SK-N-SH (cell line): ENCODE measurements at regions not wholly inside any gene's neighbourhood (a gene's known extent, or its start where the extent isn't known, plus 50 kb on each side); places are given as distances from the start of the nearest gene placed in this dataset.

Source experiments
- EZH2phosphoT487 ChIP-seq: fragments of 200-600 bp; sonication (generic); IDR thresholded peaks from 2 replicates; pipeline ENCODE4 v1.6.1; 2017; ENCODE audit warnings: low read depth, mixed run types, mild to moderate bottlenecking, antibody characterized with exemption, moderate library complexity, borderline replicate concordance
- RFX5 ChIP-seq: IDR thresholded peaks from 2 replicates; pipeline ENCODE4 v1.6.1; 2012; ENCODE audit warnings: mild to moderate bottlenecking, improper control_type of control experiment, low read length
- SIN3A ChIP-seq: IDR thresholded peaks from 2 replicates; pipeline ENCODE4 v1.6.1; 2012; ENCODE audit warnings: low read depth, mild to moderate bottlenecking, low read length, moderate library complexity, borderline replicate concordance
- TCF12 ChIP-seq: IDR thresholded peaks from 2 replicates; pipeline ENCODE4 v1.4.0; 2012
- TEAD4 ChIP-seq: IDR thresholded peaks from 2 replicates; pipeline ENCODE4 v1.4.0; 2012; ENCODE audit warnings: mild to moderate bottlenecking, borderline replicate concordance; ENCODE audit not compliant: insufficient read depth
- YY1 ChIP-seq: IDR thresholded peaks from 2 replicates; pipeline ENCODE4 v1.4.0; 2012; ENCODE audit warnings: low read depth, mild to moderate bottlenecking
- TF ChIP-seq, protein P1 (sequence below): fragments of 200-600 bp; sonication (generic); IDR thresholded peaks from 2 replicates; pipeline ENCODE4 v1.6.1; 2017; ENCODE audit warnings: antibody characterized with exemption, mild to moderate bottlenecking, moderate library complexity
- TF ChIP-seq, protein P2 (sequence below): IDR thresholded peaks from 2 replicates; pipeline ENCODE4 v1.4.0; 2012; ENCODE audit warnings: low read depth, borderline replicate concordance
- TF ChIP-seq, protein P3 (sequence below): IDR thresholded peaks from 2 replicates; pipeline ENCODE4 v1.4.0; 2012; ENCODE audit warnings: low read depth
- TF ChIP-seq, protein P4 (sequence below): fragments of 150-350 bp; IDR thresholded peaks from 2 replicates; pipeline ENCODE4 v1.6.1; 2017; ENCODE audit warnings: antibody characterized with exemption, low read length, low read depth, borderline replicate concordance

DNA sequence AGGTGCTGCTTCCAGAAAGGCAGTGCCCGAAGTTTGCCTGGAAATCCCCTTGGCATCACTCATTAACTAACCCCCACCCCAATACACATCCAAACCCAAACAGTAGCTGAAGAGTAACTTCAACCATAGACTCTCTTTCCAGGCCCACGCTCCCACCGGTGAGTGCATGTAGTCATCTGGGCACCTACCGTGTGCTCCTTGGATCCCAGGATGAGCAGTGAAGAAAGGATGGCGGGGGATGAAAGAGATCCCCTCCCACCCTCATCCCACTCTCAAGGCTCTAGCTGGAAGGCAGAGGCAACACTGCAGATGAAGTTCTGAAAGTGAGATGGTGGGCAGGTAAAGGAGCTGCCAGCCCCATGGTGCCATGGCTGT, 305.0 kb downstream of the SOX9 start:
- TF ChIP-seq TCF12 (no peak), YY1 (no peak), RFX5 (no peak), SIN3A (no peak), EZH2phosphoT487 (no peak), TEAD4 (no peak)
- TF ChIP-seq, protein P1, sequence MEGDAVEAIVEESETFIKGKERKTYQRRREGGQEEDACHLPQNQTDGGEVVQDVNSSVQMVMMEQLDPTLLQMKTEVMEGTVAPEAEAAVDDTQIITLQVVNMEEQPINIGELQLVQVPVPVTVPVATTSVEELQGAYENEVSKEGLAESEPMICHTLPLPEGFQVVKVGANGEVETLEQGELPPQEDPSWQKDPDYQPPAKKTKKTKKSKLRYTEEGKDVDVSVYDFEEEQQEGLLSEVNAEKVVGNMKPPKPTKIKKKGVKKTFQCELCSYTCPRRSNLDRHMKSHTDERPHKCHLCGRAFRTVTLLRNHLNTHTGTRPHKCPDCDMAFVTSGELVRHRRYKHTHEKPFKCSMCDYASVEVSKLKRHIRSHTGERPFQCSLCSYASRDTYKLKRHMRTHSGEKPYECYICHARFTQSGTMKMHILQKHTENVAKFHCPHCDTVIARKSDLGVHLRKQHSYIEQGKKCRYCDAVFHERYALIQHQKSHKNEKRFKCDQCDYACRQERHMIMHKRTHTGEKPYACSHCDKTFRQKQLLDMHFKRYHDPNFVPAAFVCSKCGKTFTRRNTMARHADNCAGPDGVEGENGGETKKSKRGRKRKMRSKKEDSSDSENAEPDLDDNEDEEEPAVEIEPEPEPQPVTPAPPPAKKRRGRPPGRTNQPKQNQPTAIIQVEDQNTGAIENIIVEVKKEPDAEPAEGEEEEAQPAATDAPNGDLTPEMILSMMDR: no peak
- TF ChIP-seq, protein P2, sequence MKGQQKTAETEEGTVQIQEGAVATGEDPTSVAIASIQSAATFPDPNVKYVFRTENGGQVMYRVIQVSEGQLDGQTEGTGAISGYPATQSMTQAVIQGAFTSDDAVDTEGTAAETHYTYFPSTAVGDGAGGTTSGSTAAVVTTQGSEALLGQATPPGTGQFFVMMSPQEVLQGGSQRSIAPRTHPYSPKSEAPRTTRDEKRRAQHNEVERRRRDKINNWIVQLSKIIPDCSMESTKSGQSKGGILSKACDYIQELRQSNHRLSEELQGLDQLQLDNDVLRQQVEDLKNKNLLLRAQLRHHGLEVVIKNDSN: no peak
- TF ChIP-seq, protein P3, sequence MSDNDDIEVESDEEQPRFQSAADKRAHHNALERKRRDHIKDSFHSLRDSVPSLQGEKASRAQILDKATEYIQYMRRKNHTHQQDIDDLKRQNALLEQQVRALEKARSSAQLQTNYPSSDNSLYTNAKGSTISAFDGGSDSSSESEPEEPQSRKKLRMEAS: no peak
- TF ChIP-seq, protein P4, sequence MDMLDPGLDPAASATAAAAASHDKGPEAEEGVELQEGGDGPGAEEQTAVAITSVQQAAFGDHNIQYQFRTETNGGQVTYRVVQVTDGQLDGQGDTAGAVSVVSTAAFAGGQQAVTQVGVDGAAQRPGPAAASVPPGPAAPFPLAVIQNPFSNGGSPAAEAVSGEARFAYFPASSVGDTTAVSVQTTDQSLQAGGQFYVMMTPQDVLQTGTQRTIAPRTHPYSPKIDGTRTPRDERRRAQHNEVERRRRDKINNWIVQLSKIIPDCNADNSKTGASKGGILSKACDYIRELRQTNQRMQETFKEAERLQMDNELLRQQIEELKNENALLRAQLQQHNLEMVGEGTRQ: no peak
